ENCODE measurements at regions not wholly inside any gene's neighbourhood (a gene's known extent, or its start where the extent isn't known, plus 50 kb on each side); places are given as distances from the start of the nearest gene placed in this dataset.

DNA sequence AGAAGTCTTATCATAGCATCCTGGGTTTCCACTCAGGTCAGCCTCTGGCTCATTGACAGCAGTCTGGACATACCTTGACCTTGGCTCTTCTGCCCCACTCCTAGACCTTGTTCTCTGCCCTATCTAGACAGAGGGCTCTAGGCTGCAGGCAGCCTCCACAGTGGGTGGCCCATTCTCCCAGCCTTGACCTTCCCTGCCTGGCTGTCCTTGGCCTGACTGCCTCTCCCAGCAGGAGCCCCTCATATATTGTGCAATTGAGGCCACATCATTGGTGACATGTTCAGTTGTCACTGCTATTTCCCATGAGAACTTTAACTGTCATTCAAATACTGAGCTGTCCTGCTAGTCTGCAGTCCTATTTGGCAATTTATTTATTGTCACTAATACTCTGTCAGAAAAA is 503.4 kb downstream of the PLXNA4 start:
- no peak for TF ChIP-seq CTCF (conservative IDR thresholded peaks at IDR 0.05; ENCODE audit: low read length)
- TF ChIP-seq EZH2phosphoT487 (IDR thresholded peaks at IDR 0.05; ENCODE audit: borderline replicate concordance): no peak
